ENCODE measurements at regions not wholly inside any gene's neighbourhood (a gene's known extent, or its start where the extent isn't known, plus 50 kb on each side); places are given as distances from the start of the nearest gene placed in this dataset.
"Not testable (repeated sequence)": the region's sequence is repeated elsewhere in the genome, so short reads cannot be mapped to it uniquely, and the experiment has no call there.

GRCh38 chr7:131933219-131933618, 376.8 kb upstream of the PODXL start:
- WGBS, 3 donors: 88 to 96% (median 93%) methylated on average over 2 of the region's 2 CpGs
- H3K27me3 ChIP-seq (ENCODE audit: control insufficient read depth in 3 of 3, insufficient read depth in 3 of 3, low read length in 3 of 3); H3K9me3 ChIP-seq (ENCODE audit: control insufficient read depth in 2 of 2, insufficient read depth in 1 of 2, low read depth in 1 of 2, low read length in 1 of 2); H3K27ac ChIP-seq (ENCODE audit: low read depth in 1 of 3, low read length in 2 of 3); H3K4me3 ChIP-seq (ENCODE audit: low read depth in 1 of 3, low read length in 3 of 3); H3K36me3 ChIP-seq (ENCODE audit: control insufficient read depth in 3 of 3, insufficient read depth in 2 of 3, low read depth in 1 of 3, low read length in 3 of 3); H3K4me1 ChIP-seq (ENCODE audit: control insufficient read depth in 3 of 3, insufficient read depth in 2 of 3, low read depth in 1 of 3, low read length in 2 of 3); FAIRE-seq; DNase-seq: not testable (repeated sequence)

GRCh38 chr7:131932271-131932670, 375.8 kb upstream of the PODXL start:
- DNase-seq (no peak), FAIRE-seq (no peak)
- no peaks in the 10 kb centered on the region for H3K4me1 ChIP-seq (ENCODE audit: control insufficient read depth in 3 of 3, insufficient read depth in 2 of 3, low read depth in 1 of 3, low read length in 2 of 3)
- H3K4me3 ChIP-seq (ENCODE audit: low read depth in 1 of 3, low read length in 3 of 3): no peak overlapping the region
- H3K9me3 ChIP-seq (ENCODE audit: control insufficient read depth in 2 of 2, insufficient read depth in 1 of 2, low read depth in 1 of 2, low read length in 1 of 2): no peaks in the 10 kb centered on the region
- peaks cover 0 to 5% (median 0%) of the 10 kb centered on the region in 3 donors for H3K27me3 ChIP-seq (ENCODE audit: control insufficient read depth in 3 of 3, insufficient read depth in 3 of 3, low read length in 3 of 3)
- H3K36me3 ChIP-seq (ENCODE audit: control insufficient read depth in 3 of 3, insufficient read depth in 2 of 3, low read depth in 1 of 3, low read length in 3 of 3): no peaks in the 10 kb centered on the region
- H3K27ac ChIP-seq (ENCODE audit: low read depth in 1 of 3, low read length in 2 of 3): no peak overlapping the region
- 62 to 65% (median 63%) methylated on average over 5 of the region's 5 CpGs for WGBS, 3 donors

- 70 to 76% (median 72%) methylated on average over 5 of the region's 5 CpGs for WGBS, 3 donors
- DNase-seq (no peak), FAIRE-seq (no peak)
- H3K27ac ChIP-seq (ENCODE audit: low read depth in 1 of 3, low read length in 2 of 3): no peak overlapping the region
- no peaks in the 10 kb centered on the region for H3K9me3 ChIP-seq (ENCODE audit: control insufficient read depth in 2 of 2, insufficient read depth in 1 of 2, low read depth in 1 of 2, low read length in 1 of 2)
- H3K36me3 ChIP-seq (ENCODE audit: control insufficient read depth in 3 of 3, insufficient read depth in 2 of 3, low read depth in 1 of 3, low read length in 3 of 3): no peaks in the 10 kb centered on the region
- peaks cover 0 to 5% (median 0%) of the 10 kb centered on the region in 3 donors for H3K27me3 ChIP-seq (ENCODE audit: control insufficient read depth in 3 of 3, insufficient read depth in 3 of 3, low read length in 3 of 3)
- no peak overlapping the region for H3K4me3 ChIP-seq (ENCODE audit: low read depth in 1 of 3, low read length in 3 of 3)
- no peaks in the 10 kb centered on the region for H3K4me1 ChIP-seq (ENCODE audit: control insufficient read depth in 3 of 3, insufficient read depth in 2 of 3, low read depth in 1 of 3, low read length in 2 of 3)
Measured at GRCh38 chr7:131931370-131931769, 374.9 kb upstream of the PODXL start.

- FAIRE-seq (no peak), DNase-seq (no peak)
- no peaks in the 10 kb centered on the region for H3K4me1 ChIP-seq (ENCODE audit: control insufficient read depth in 3 of 3, insufficient read depth in 2 of 3, low read depth in 1 of 3, low read length in 2 of 3)
- H3K4me3 ChIP-seq (ENCODE audit: low read depth in 1 of 3, low read length in 3 of 3): no peak overlapping the region
- H3K27me3 ChIP-seq (ENCODE audit: control insufficient read depth in 3 of 3, insufficient read depth in 3 of 3, low read length in 3 of 3): peaks cover 0 to 5% (median 0%) of the 10 kb centered on the region in 3 donors
- no peak overlapping the region for H3K27ac ChIP-seq (ENCODE audit: low read depth in 1 of 3, low read length in 2 of 3)
- no peaks in the 10 kb centered on the region for H3K9me3 ChIP-seq (ENCODE audit: control insufficient read depth in 2 of 2, insufficient read depth in 1 of 2, low read depth in 1 of 2, low read length in 1 of 2)
- no peaks in the 10 kb centered on the region for H3K36me3 ChIP-seq (ENCODE audit: control insufficient read depth in 3 of 3, insufficient read depth in 2 of 3, low read depth in 1 of 3, low read length in 3 of 3)
Measured at GRCh38 chr7:131929632-131930031, 373.2 kb upstream of the PODXL start.

- Histone ChIP-seq H3K27ac (ENCODE audit: low read depth in 1 of 3, low read length in 2 of 3) (no peak overlapping the region), H3K9me3 (ENCODE audit: control insufficient read depth in 2 of 2, insufficient read depth in 1 of 2, low read depth in 1 of 2, low read length in 1 of 2) (no peaks in the 10 kb centered on the region), H3K36me3 (ENCODE audit: control insufficient read depth in 3 of 3, insufficient read depth in 2 of 3, low read depth in 1 of 3, low read length in 3 of 3) (no peaks in the 10 kb centered on the region), H3K27me3 (ENCODE audit: control insufficient read depth in 3 of 3, insufficient read depth in 3 of 3, low read length in 3 of 3) (peaks cover 0 to 5% (median 0%) of the 10 kb centered on the region in 3 donors), H3K4me1 (ENCODE audit: control insufficient read depth in 3 of 3, insufficient read depth in 2 of 3, low read depth in 1 of 3, low read length in 2 of 3) (no peaks in the 10 kb centered on the region), H3K4me3 (ENCODE audit: low read depth in 1 of 3, low read length in 3 of 3) (no peak overlapping the region)
- no peak for FAIRE-seq
- WGBS, 3 donors: 74 to 78% (median 75%) methylated on average over 12 of the region's 12 CpGs
- no peak for DNase-seq
Measured at GRCh38 chr7:131927770-131928423, 371.5 kb upstream of the PODXL start.

GRCh38 chr7:131925636-131926035, 369.2 kb upstream of the PODXL start:
- Histone ChIP-seq H3K27me3 (ENCODE audit: control insufficient read depth in 3 of 3, insufficient read depth in 3 of 3, low read length in 3 of 3) (peaks cover 0 to 4% (median 0%) of the 10 kb centered on the region in 3 donors), H3K9me3 (ENCODE audit: control insufficient read depth in 2 of 2, insufficient read depth in 1 of 2, low read depth in 1 of 2, low read length in 1 of 2) (no peaks in the 10 kb centered on the region), H3K4me3 (ENCODE audit: low read depth in 1 of 3, low read length in 3 of 3) (no peak overlapping the region), H3K27ac (ENCODE audit: low read depth in 1 of 3, low read length in 2 of 3) (no peak overlapping the region), H3K4me1 (ENCODE audit: control insufficient read depth in 3 of 3, insufficient read depth in 2 of 3, low read depth in 1 of 3, low read length in 2 of 3) (no peaks in the 10 kb centered on the region), H3K36me3 (ENCODE audit: control insufficient read depth in 3 of 3, insufficient read depth in 2 of 3, low read depth in 1 of 3, low read length in 3 of 3) (no peaks in the 10 kb centered on the region)
- FAIRE-seq: no peak
- DNase-seq: no peak

- H3K4me3 ChIP-seq (ENCODE audit: low read depth in 1 of 3, low read length in 3 of 3): no peak overlapping the region
- WGBS, 3 donors: 43 to 58% (median 55%) methylated on average over 3 of the region's 3 CpGs
- no peaks in the 10 kb centered on the region for H3K36me3 ChIP-seq (ENCODE audit: control insufficient read depth in 3 of 3, insufficient read depth in 2 of 3, low read depth in 1 of 3, low read length in 3 of 3)
- H3K9me3 ChIP-seq (ENCODE audit: control insufficient read depth in 2 of 2, insufficient read depth in 1 of 2, low read depth in 1 of 2, low read length in 1 of 2): no peaks in the 10 kb centered on the region
- no peak for DNase-seq
- H3K4me1 ChIP-seq (ENCODE audit: control insufficient read depth in 3 of 3, insufficient read depth in 2 of 3, low read depth in 1 of 3, low read length in 2 of 3): no peaks in the 10 kb centered on the region
- no peak overlapping the region for H3K27ac ChIP-seq (ENCODE audit: low read depth in 1 of 3, low read length in 2 of 3)
- no peaks in the 10 kb centered on the region for H3K27me3 ChIP-seq (ENCODE audit: control insufficient read depth in 3 of 3, insufficient read depth in 3 of 3, low read length in 3 of 3)
- FAIRE-seq: no peak
Measured at GRCh38 chr7:131924857-131925256, 368.4 kb upstream of the PODXL start.

- H3K27ac ChIP-seq (ENCODE audit: low read depth in 1 of 3, low read length in 2 of 3); H3K36me3 ChIP-seq (ENCODE audit: control insufficient read depth in 3 of 3, insufficient read depth in 2 of 3, low read depth in 1 of 3, low read length in 3 of 3); FAIRE-seq; H3K4me1 ChIP-seq (ENCODE audit: control insufficient read depth in 3 of 3, insufficient read depth in 2 of 3, low read depth in 1 of 3, low read length in 2 of 3); DNase-seq; H3K27me3 ChIP-seq (ENCODE audit: control insufficient read depth in 3 of 3, insufficient read depth in 3 of 3, low read length in 3 of 3); H3K4me3 ChIP-seq (ENCODE audit: low read depth in 1 of 3, low read length in 3 of 3); H3K9me3 ChIP-seq (ENCODE audit: control insufficient read depth in 2 of 2, insufficient read depth in 1 of 2, low read depth in 1 of 2, low read length in 1 of 2): not testable (repeated sequence)
- 95 to 98% (median 96%) methylated on average over 10 of the region's 10 CpGs for WGBS, 3 donors
Measured at GRCh38 chr7:131922948-131923347, 366.5 kb upstream of the PODXL start.

GRCh38 chr7:131921016-131921415, 364.6 kb upstream of the PODXL start:
- FAIRE-seq: no peak
- WGBS, 3 donors: 0 to 20% (median 0%) methylated on average over 1 of the region's 1 CpG
- H3K4me1 ChIP-seq (ENCODE audit: control insufficient read depth in 3 of 3, insufficient read depth in 2 of 3, low read depth in 1 of 3, low read length in 2 of 3): no peaks in the 10 kb centered on the region

More at GRCh38 chr7:131921016-131921415, 364.6 kb upstream of the PODXL start:
- H3K36me3 ChIP-seq (ENCODE audit: control insufficient read depth in 3 of 3, insufficient read depth in 2 of 3, low read depth in 1 of 3, low read length in 3 of 3): no peaks in the 10 kb centered on the region
- H3K9me3 ChIP-seq (ENCODE audit: control insufficient read depth in 2 of 2, insufficient read depth in 1 of 2, low read depth in 1 of 2, low read length in 1 of 2): no peaks in the 10 kb centered on the region
- no peak overlapping the region for H3K4me3 ChIP-seq (ENCODE audit: low read depth in 1 of 3, low read length in 3 of 3)
- no peak overlapping the region for H3K27ac ChIP-seq (ENCODE audit: low read depth in 1 of 3, low read length in 2 of 3)
- H3K27me3 ChIP-seq (ENCODE audit: control insufficient read depth in 3 of 3, insufficient read depth in 3 of 3, low read length in 3 of 3): no peaks in the 10 kb centered on the region
- DNase-seq: no peak

Data from small intestine (tissue), 7 donors.